ENCODE measurements at regions not wholly inside any gene's neighbourhood (a gene's known extent, or its start where the extent isn't known, plus 50 kb on each side); places are given as distances from the start of the nearest gene placed in this dataset.

DNA sequence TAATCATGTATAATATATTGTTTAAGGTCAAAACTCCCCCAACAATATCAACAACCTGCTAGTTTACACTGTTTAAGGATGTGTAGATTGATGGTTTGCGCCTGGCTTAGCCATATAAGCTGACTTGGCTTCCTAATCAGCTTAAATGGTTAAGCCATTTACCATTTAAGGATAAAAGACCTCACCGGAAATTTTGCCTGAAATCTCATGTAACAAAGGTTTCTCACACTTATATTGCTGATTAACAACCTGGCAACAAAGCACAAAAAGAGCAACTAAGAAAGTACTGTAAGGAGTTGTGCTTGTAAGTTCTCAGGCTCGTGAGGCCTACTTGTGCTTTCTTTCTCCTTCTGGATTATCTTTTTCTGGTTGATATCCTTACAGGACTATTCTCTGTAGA lies 485.2 kb downstream of the GABRG1 start:
- DNase-seq = no peak

- no peak for DNase-seq
Measured at GRCh38 chr4:45636175-45636574, 487.7 kb downstream of the GABRG1 start.

DNA sequence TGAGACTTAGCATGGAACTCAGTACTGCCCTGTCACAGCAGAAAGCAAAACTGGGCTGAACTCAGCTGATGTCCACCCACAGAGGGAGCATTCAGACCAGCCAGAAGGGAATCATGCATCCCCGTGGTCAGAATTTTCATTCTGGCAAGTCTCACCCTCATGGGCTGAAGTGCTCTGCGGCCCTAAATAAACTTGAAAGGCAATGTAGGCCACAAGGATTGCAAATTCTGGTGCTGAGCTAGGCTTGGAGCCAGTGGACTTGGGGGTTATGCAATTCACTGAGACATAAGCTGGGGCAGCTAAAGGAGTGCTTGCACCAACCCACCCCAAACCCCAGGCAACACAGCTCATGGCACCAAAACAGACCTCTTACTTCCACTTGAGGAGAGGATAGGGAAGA lies 494.1 kb downstream of the GABRG1 start:
- DNase-seq = no peak

DNA sequence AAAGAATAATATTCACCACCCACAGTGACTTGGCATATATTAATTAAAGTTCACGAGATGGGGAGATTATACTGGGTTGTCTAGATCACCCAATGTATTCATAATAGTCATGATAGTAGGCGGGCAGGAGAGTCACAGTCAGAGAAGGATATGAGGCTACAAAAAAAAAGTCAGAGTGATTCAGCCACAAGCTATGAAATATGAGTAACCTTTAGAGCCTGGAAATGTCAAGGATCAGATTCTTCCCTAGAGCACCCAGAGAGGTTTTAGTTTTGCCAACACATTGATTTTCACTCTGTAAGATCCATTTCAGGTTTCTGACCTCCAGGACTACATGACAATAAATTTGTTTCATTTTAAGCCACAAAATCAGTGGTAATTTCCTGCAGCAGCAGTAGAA lies 501.9 kb downstream of the GABRG1 start:
- no peak for DNase-seq

DNA sequence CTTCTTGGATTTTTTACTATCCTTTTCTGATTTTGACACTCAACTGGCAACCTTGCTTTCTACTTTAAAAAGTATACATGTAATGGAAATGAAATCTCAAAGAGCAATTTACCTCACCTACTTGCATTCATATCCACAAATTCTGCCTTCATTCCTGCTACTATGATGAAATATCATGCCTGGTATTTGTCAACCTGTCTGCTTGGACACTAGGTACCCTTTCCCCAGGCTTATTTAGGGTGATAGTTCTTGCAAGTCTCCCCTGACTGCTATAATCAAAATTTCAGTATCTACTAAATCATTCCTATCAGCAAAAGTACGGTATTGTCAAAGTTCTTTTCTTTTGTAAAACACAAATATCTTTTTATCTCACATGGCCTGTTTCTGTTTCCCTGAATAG lies 503.0 kb downstream of the GABRG1 start:
- DNase-seq = no peak

GRCh38 chr4:45596379-45597101 lies 527.3 kb downstream of the GABRG1 start:
- DNase-seq = no peak

DNA sequence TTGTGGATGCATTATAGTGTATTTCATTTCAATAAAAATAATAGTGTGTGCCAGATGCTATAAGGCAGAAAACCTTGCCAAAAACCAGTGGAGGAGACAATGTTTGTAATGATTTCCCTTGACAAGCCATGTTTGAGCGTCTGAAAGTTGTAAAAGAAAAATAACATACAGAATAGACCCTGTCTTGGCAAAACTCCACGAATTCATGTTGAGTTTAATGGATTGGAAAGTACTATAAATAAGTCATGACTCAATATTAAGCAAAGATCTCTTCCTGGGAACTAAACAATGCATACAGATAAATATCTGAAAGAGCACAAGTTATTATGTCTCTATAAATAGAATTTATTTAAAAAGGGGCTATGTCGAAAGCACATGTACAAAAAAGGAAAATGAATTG lies 543.5 kb downstream of the GABRG1 start:
- DNase-seq = peak; percentile 5

- DNase-seq = no peak
Measured at GRCh38 chr4:45578874-45579273, 545.0 kb downstream of the GABRG1 start.

DNA sequence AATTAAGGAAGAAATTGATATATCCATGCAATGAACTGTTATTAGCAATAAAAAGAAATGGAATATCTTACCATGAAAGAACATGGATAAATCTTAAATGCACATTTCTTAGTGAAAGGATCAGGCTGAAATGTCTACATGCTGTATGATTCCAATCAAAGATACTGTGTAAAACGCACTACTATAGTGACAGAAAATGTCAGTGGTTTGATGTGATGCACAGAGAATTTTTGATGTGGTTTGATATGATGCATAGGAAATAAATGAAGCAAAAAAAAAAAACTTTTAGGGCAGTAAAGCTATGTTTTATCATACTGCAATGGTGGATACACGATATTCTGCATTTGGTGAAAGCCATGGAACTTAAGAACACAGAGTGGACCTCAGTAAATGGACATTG lies 547.6 kb downstream of the GABRG1 start:
- no peak for DNase-seq

DNA sequence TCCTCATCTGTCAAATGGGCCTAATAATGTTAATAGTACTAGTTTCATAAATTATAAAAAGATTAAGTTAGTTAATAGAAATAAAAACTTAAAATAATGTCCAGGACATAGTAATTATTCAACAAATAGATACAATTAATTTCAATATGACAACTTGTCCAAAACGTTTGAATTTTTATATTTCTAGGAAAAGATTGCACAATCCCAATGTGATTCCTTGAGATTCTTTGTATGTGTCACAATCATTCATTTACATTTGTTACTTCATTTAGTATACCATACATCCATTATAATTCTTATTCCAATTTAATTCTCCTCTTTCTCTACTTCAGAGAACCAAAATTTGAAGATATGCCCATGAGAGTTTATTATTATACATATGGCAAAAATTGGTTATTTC lies 554.2 kb downstream of the GABRG1 start:
- no peak for DNase-seq

DNA sequence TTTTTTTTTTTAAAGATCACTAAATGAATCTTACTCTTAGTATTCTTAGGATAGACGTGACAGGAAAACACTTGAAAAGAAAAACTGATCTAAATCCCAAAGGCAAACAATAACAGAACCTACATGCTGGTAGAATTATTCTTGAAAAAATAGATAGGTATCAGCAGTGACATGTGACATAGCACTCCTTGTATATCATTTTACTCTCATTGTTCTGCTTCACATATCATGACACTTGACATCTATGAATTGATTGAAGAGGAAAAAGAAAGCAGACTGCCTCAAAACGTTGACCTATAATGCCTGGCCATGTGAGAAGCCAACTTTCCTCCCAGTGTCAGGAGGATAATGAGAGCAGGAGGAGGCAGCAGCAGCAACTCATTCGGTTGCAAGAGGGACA lies 555.2 kb downstream of the GABRG1 start:
- no peak for DNase-seq

GRCh38 chr4:45566896-45567603 lies 556.8 kb downstream of the GABRG1 start:
- DNase-seq = no peak

- no peak for DNase-seq
Measured at GRCh38 chr4:45554423-45554822, 569.4 kb downstream of the GABRG1 start.

GRCh38 chr4:45550766-45551366 lies 573.0 kb downstream of the GABRG1 start:
- DNase-seq = no peak

- no peak for DNase-seq
Measured at GRCh38 chr4:45539142-45539814, 584.6 kb downstream of the GABRG1 start.

DNA sequence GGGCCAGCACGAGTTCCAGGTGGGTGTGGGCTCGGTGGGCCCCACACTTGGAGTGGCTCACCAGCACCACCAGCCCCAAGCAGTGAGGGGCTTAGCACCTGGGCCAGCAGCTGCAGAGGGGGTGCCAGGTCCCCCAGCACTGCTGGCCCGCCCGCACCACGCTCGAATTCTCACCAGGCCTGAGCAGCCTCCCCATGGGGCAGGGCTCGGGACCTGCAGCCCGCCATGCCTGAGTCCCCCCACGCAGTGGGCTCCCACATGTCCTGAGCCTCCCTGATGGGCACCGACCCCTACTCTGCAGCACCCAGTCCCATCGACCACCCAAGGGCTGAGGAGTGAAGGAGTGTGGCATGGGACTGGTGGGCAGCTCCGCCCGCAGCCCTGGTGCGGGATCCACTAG lies 593.4 kb downstream of the GABRG1 start:
- no peak for DNase-seq

- DNase-seq = no peak
Measured at GRCh38 chr4:45527160-45527559, 596.7 kb downstream of the GABRG1 start.

- DNase-seq = no peak
Measured at GRCh38 chr4:45518832-45519231, 605.0 kb downstream of the GABRG1 start.

DNA sequence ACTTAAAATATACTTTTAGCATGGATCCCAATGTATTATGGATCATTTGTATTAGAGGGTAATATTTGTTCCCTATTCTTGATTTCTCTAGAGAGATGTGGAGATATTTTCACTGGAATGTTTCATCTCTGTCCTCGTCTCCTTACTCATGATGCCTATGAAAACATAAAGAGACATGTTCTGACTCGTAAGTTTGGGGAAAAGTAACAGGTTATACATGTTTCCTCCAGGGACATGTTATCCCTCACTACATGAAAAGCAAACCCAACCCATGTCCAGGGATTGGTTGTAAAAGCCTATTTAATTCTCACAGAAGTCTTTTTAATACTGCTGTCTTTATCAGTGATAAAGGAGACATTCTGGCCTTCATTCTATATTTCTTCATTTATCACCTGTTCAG lies 621.4 kb downstream of the GABRG1 start:
- DNase-seq = no peak

- DNase-seq = no peak
Measured at GRCh38 chr4:45484740-45485139, 639.1 kb downstream of the GABRG1 start.

DNA sequence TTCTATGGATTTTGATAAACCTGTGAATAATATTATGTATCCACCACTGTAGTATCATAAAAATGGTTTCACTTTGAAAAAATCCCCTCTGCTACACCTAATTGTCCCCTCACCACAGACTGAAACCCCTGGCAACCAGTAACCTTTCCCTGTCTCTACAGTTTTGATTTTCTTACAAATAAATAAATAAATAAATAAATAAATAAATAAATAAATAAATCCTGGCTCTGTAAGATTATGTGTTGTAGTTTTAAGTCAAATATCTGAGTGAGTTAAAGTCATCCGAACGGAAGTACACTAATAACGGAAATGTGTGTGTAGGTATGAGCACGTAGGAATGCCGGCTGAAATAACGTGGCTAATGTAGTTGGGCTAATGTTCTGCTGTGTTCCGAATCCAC lies 641.5 kb downstream of the GABRG1 start:
- DNase-seq = no peak

DNA sequence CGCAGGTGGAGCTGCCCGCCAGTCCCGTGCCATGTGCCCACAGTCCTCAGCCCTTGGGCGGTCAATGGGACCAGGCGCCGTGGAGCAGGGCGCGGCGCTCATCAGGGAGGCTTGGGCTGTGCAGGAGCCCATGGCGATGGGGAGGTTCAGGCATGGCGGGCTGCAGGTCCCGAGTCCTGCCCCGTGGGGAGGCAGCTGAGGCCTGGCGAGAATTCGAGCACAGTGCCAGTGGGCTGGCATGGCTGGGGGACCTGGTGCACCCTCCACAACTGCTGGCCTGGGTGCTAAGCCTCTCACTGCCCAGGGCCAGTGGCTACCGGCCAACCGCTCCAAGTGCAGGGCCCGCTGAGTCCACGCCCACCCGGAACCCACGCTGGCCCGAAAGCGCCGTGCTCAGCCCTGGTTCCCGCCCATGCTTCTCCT lies 646.5 kb downstream of the GABRG1 start:
- DNase-seq = no peak

DNA sequence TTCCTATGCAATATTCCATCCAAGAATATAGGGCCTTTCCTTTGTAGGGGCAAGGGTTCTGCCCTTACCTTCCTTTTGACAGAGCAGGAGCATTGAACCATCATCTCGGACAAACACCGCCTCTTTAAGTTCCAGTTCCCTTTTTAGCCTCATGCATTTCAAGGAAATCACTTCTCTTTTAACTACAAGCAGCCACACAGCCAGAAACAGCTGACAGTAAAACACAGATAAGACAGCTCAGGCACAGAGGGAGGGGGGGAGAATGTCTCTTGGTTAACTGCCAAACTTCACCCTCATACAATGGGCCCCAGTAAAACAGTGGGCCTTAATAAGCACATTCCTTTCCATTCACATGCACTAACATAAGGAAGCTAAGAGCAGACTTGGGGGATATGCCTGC lies 648.3 kb downstream of the GABRG1 start:
- no peak for DNase-seq

GRCh38 chr4:45472490-45472889 lies 651.4 kb downstream of the GABRG1 start:
- DNase-seq = no peak

Data from retina (tissue), 1 donor.